ENCODE measurements at regions not wholly inside any gene's neighbourhood (a gene's known extent, or its start where the extent isn't known, plus 50 kb on each side); places are given as distances from the start of the nearest gene placed in this dataset.

GRCh38 chr5:133723126-133723525, 110.8 kb upstream of the FSTL4 start:
- Histone ChIP-seq H3K36me3 (no peaks in the 10 kb centered on the region), H3K27me3 (no peaks in the 10 kb centered on the region), H3K9me3 (peaks cover 0 to 27% (median 0%) of the 10 kb centered on the region in 4 donors), H3K4me3 (no peak overlapping the region), H3K4me1 (no peaks in the 10 kb centered on the region), H3K27ac (no peak overlapping the region)
- TF ChIP-seq POLR2A (IDR thresholded peaks at IDR 0.05) (no peak), CTCF (IDR thresholded peaks at IDR 0.05) (no peak), EP300 (IDR thresholded peaks at IDR 0.05) (no peak)
- WGBS, 2 donors = 74 to 79% methylated on average over 2 of the region's 2 CpGs
- no peak for DNase-seq (ENCODE audit: low spot score in 2 of 2)

GRCh38 chr5:133721365-133721764, 109.0 kb upstream of the FSTL4 start:
- H3K36me3 ChIP-seq = no peaks in the 10 kb centered on the region
- DNase-seq (ENCODE audit: low spot score in 2 of 2) = no peak
- H3K4me3 ChIP-seq = no peak overlapping the region
- H3K27me3 ChIP-seq = no peaks in the 10 kb centered on the region
- no peaks in the 10 kb centered on the region for H3K4me1 ChIP-seq
- TF ChIP-seq CTCF (IDR thresholded peaks at IDR 0.05) (no peak), POLR2A (IDR thresholded peaks at IDR 0.05) (no peak), EP300 (IDR thresholded peaks at IDR 0.05) (no peak)
- no peak overlapping the region for H3K27ac ChIP-seq
- peaks cover 0 to 27% (median 0%) of the 10 kb centered on the region in 4 donors for H3K9me3 ChIP-seq

- H3K4me1 ChIP-seq = no peaks in the 10 kb centered on the region
- H3K36me3 ChIP-seq = no peaks in the 10 kb centered on the region
- 82 to 83% methylated on average over 2 of the region's 2 CpGs for WGBS, 2 donors
- H3K27ac ChIP-seq = no peak overlapping the region
- H3K9me3 ChIP-seq = peaks cover 0 to 27% (median 0%) of the 10 kb centered on the region in 4 donors
- no peak overlapping the region for H3K4me3 ChIP-seq
- no peaks in the 10 kb centered on the region for H3K27me3 ChIP-seq
- TF ChIP-seq CTCF (IDR thresholded peaks at IDR 0.05) (no peak), POLR2A (IDR thresholded peaks at IDR 0.05) (no peak), EP300 (IDR thresholded peaks at IDR 0.05) (no peak)
- no peak for DNase-seq (ENCODE audit: low spot score in 2 of 2)
These were observed 106.1 kb upstream of the FSTL4 start for GRCh38 chr5:133718457-133718856.

- no peak for TF ChIP-seq POLR2A (IDR thresholded peaks at IDR 0.05)
- no peak for TF ChIP-seq EP300 (IDR thresholded peaks at IDR 0.05)
- TF ChIP-seq CTCF (IDR thresholded peaks at IDR 0.05) = no peak
- Histone ChIP-seq H3K27ac (no peak overlapping the region), H3K9me3 (peaks cover 0 to 13% (median 0%) of the 10 kb centered on the region in 4 donors), H3K27me3 (no peaks in the 10 kb centered on the region), H3K4me1 (no peaks in the 10 kb centered on the region), H3K4me3 (no peak overlapping the region), H3K36me3 (no peaks in the 10 kb centered on the region)
- 53 to 60% methylated on average over 4 of the region's 4 CpGs for WGBS, 2 donors
- no peak for DNase-seq (ENCODE audit: low spot score in 2 of 2)
These were observed 104.3 kb upstream of the FSTL4 start for GRCh38 chr5:133716532-133717183.

GRCh38 chr5:133715616-133716015, 103.3 kb upstream of the FSTL4 start:
- Histone ChIP-seq H3K4me3 (no peak overlapping the region), H3K9me3 (peaks cover 0 to 3% (median 0%) of the 10 kb centered on the region in 4 donors), H3K36me3 (no peaks in the 10 kb centered on the region), H3K27me3 (no peaks in the 10 kb centered on the region), H3K4me1 (no peaks in the 10 kb centered on the region), H3K27ac (no peak overlapping the region)
- TF ChIP-seq CTCF (IDR thresholded peaks at IDR 0.05) (no peak), EP300 (IDR thresholded peaks at IDR 0.05) (no peak), POLR2A (IDR thresholded peaks at IDR 0.05) (no peak)
- no peak for DNase-seq (ENCODE audit: low spot score in 2 of 2)
- 84 to 86% methylated on average over 5 of the region's 5 CpGs for WGBS, 2 donors

Data from tibial nerve (tissue), 4 donors.